Epidermal melanocyte (primary cell): ENCODE measurements at regions not wholly inside any gene's neighbourhood (a gene's known extent, or its start where the extent isn't known, plus 50 kb on each side); places are given as distances from the start of the nearest gene placed in this dataset.

Experiments used
- DNase-seq: peaks from one replicate; pipeline ENCODE4 v3.0.0; 2011; ENCODE audit warnings: low spot score; ENCODE audit not compliant: insufficient read length

DNA sequence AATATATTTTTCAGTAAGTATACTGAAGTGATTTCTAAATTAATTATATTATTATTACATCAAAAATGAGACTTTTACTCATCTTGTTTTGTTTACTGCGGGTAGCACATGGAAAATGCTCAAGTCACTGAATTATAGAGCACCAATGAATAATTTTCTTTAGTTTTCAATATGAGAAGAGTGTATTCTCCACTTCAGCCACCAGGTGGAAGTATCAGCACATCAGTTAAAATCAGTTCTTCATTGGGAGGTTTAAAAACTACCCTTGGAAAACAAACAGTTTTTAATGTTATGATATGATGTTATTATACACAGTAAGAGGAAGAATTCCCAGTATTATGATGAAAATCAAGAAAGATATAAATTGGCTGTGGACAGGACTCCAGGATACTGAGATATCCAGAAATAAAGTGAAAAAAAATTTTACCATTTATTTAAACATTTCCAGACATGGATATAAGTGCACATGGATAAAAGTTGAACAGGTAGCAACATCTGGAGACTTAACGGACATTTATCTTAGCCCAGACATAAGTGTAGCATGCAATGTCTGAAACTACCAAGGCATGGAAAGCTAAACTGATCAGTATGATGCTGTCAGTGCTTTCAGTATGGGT, 467.3 kb downstream of the KCNJ2 start:
- DNase-seq = no peak

DNA sequence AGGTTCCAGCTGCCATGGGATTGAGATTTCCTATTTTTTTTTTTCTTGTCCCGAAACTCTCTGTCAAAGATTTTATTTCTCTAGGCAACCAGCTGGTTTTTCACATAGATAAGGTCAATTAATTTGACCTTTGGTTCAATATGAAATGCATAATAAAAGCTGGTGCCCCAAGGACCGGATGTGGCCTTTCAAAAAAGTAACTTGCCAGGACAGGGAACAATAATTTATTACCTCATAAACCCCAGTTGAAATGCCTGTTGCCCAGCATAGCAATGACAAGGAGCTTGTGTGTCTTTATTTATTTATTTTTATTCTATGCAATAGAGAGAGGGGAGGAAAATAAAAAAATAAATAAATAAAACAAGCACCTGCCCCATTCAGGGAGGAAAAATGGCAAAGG, 472.7 kb downstream of the KCNJ2 start:
- no peak for DNase-seq

DNA sequence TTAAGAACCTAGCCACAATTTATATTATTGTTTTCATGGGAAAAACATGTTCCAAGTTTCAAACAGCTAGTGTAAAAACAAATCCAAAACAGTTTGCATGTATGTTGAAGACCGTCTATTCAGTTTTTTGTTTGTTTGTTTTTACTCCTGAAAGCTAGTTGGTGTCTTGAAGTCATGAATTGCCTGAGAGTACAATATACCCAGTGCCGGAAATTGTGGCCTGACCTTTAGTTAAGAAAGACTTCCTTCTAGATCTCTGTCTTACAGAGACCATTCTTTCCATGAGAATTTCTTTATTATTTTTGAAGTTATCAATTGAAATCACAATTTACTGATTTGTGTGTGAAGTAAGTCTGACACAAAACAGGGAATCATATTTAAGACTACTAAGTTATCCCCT, 474.8 kb downstream of the KCNJ2 start:
- DNase-seq = no peak

DNA sequence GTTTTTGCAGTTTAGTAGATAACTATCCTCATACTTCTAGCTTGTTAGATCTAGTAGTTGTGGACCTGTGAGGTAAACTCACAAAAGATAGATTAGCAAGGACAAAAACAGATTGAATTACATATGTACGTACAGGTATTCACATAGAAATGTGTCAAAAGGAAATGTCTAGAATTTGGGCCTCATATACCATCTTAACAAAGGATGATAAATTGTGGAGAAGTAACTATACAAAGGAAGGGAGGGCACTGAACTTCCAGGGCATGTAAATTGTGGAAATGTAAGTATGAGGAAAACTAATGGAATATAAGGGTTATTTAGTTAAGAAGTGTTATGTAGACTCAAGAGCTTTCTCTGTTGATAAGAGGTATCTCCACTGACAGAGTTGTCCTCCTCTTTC, 477.3 kb downstream of the KCNJ2 start:
- DNase-seq = no peak

DNA sequence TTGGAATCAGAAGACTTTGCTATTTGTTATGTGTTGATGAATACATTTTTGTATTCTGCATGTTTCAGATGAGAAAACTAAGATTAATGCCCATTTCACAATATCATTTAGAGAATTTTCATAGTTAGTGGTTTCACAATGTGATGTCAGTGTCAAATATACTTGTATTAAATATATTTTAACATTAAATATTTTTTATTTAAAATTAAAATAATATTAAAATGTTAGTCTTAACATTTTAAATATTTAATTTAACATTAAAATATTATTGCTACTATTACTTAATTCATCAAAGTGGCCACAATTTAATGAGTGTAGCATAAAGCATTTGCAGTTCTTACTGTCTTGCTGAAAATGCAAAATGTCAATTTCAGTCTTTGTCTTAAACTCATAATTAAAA, 478.8 kb downstream of the KCNJ2 start:
- DNase-seq = no peak

DNA sequence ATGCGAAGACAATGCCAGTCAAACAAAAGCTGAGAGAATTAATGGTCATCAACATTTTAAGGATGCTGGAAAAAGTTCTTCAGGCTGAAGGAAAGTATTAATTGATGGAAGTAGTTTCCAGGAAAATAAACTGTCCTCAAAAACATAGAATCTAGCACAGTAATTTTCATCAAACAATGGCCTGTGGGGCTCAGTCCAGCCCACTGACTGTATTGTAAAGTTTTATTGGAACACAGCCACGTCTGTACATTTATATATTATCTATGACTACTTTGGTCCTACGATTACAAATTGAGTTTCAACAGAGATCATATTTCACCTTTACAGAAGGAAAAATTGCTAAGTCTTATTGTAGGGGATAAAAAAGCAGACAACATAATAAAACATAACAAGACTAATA, 484.5 kb downstream of the KCNJ2 start:
- DNase-seq = no peak

DNA sequence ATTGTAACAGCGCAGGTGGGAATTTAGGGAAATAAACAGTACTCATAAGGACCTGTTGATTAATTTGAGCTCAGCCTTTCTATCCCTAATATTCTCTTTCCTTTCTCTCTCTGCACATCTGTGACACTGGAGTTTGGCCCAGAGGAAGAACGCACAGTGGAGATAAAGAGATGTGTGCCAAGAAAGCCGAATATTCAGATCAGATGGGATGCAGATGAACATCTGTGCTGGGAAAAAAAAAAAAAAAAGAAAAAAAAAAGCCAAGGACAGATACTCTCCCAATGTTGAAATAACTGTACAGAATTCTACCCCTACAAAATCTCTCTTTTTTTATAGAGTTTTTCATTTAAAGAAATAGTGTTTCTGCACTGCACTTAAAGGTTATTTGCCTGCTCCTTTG, 485.4 kb downstream of the KCNJ2 start:
- no peak for DNase-seq

DNA sequence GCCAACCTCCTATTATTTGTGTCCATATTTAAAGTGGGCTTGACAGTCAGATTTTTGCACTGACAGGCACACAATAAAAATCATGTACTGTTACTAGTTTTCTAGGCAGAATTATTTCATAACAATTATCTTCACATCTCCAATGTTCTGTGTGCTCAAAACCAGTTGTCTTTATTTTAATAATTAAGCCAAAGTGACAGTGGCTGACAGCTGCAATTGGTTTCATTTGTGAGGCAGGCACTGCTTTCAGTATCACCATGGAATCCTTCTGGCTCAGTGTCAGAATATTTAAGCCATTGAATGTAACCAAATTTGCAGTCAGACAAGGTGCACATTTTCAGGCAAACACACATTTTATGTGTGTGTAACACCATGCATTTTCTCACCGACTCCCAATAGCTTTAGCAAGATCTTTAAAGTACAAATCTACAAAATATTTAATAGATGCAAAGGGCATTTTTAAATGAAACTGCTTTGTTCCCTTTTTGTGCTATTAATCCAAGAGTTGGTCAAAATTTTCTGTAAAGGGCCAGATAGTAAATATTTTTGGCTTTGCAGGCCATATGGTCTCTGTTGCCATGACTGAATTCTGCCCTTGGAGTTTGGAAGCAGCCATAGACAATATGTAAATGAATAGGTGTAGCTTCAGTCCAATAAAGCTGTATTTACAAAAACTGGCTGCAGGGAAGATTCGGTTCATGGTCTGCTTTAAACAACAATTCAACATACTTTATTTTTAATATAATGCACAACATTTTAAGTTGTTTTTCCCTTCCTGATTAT, 486.0 kb downstream of the KCNJ2 start:
- no peak for DNase-seq

DNA sequence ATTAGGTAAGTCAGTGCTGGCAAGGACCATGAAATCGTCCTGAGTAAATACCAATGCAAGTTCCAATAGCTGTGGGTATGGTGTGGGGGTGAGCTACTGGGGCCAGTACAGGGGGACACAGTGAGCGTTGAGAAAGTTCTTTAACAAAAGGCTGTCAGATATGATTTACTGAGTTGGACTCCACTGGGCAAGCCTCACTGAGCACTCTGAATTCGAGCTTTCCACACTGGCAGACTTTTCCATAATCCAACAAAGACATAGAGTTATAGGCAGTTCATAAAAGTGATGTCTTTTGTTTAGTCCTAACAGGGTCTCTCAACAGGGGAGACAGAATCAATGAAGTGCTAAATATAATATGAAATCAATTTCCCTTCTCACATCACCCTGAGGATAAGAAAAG, 489.0 kb downstream of the KCNJ2 start:
- DNase-seq = no peak

DNA sequence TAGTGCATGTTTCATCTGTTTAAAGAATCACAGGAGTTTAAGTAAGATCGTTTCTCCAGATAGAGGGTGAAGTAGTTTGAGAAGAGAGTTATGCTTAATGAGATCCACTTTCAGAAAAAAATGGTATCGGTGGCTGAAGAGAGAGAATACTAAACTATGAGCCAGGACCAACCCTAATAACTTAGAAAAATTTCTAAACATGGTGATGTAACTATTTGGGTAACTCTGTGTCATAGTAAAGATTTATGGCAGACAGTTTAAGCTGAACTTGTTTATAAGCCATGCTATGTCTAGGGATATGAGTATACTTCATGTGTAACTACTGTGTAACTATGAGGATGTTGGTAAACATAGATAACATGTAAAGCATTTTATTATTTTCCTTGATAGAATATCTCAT, 489.5 kb downstream of the KCNJ2 start:
- DNase-seq = no peak

DNA sequence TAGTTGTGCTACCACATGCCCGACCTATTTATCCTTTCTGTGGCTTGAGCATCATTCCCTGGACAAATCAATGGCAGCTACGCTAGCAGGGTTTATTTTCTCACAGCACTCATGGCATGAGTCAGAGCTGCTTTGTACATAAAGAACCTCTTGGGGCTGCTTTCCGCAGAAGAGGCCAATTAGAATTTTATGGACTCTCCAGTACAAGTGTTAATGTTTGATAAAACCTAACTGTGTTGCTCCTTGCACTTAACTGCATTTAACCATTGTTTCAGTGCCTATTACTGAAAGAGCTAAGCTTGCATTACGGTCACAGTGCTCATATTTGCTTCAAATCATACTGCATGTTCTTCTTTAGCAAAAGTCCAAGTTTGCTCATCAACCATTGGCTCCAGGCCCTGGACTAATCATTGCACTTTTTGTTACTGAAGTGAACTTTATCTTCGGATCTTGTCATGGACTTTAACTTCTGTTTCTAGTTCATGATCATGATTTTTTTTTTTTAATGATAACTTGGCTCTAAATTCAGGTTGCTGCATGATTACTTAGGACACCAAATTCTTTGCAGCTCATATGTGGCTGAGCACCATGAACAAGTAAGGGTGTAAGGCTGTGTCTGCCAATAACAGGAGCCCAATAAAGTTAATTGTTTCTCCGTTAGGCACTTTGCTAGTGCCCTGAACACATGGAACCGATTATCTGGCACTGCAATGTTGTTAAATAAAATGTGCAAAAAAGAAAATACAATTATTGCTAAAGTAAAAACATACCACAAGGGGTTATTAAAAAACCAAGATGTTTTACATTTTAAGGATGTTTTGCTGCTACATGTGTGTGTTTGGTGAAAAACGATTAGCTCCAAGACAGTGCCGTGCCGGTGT, 492.2 kb downstream of the KCNJ2 start:
- no peak for DNase-seq

DNA sequence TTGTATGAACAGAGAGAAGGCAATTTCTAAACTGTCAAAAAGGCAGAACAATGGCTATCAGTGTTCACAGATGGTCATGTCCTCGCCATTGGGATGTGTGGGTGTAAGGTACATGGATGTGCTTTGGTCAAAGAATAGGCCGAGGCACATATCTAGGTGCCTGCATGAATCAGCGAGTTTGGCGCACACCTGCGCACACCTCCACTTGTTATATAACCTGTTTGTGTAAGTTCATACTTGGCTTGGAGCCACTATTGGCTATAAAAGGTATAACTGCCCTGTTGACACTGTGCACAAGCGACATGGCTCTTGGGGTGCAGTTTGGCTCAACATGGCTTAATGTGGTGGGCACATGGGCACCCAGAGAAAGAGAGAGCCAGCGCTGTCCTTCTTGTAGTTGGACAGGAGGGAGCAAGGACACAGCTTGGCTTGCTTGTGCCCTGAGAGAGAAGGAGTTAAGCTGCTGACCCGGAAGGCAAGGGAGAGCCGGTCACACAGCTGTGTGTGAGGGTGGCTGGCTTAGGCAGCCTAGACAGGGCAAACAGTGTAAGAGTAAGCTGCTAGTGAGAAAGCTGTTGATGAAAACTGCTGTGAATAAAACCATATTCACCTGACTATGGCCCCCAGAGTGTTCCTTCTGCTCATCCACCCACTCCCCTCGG, 499.1 kb downstream of the KCNJ2 start:
- no peak for DNase-seq

DNA sequence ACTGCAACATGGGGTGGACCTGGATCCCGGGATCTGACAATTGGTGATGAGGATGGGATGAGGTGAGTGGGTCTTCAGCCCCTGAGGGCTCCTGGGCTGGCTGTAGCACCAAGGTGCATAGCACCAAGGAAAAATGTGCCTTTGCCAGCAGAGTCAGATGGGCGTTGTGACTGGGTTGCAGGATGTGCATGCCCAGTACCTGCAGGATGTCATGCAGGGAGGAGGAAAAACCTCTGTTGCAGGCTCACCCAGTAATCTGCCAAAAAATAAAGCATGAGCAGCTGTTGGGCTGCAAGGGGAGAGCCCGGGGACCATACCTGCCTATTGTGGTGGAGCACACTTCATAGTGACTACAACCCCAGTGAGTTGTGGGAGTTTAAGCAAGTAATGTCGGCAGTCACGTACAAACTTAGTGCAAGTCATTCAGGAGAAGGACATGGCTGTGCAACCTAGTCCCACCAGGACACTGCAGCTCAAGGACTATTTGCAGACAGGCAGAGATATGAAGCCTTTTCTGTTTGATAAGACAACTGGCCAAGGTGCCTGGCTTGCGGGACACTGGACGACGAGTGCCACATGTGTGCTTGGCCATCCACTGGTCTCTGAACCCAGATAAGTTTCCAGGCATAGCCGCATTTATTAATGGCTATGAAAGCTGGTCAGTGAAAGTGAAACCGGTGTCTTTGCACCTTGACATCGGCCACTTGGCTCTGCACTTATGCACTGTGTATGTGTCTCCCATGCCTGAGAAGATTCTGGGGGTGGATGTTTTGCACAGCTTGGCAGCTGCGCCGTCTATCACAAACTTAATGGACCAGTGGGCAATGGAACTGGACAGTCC, 499.8 kb downstream of the KCNJ2 start:
- no peak for DNase-seq

DNA sequence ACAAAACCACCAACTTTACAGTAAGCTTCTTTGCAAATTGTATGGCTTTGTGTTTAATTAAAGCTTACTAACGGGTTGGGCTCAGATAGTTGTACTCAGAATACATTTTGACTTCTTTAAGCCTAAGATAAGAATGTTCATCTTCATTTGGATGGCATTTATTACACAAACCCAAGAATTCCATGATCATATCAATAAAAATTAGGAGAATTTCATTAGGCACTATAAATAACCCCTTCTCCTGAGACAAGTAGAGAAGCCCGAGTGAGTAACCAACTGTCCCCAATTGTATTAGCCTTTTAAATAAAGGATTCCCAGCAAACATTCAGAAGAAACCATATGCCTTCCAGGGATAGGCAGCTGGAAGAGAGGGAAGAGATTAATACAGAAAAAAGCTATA, 504.7 kb downstream of the KCNJ2 start:
- no peak for DNase-seq

DNA sequence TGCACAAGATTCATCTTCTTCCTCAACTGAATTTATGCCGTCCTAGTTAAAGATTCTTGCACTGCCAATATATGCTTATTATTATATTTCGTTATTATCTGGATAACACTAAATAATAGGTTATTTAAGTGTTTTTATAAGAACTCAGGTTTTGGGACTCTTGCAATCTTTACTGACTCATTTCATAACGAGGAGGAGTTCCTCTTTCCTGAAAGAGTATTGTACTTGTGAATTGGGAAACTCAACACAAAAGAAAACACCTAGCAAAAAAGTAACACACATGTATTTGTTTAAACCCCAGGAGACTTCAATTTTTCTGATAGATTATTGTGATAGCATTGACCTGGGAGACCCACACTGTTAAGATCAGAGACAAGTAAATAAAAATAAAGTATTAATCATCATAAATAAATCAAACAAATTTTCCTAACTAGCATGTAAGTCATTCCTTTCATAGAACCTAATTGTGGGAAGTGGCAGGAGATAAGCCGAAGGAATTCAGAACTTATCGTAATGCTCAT, 505.8 kb downstream of the KCNJ2 start:
- DNase-seq = no peak

DNA sequence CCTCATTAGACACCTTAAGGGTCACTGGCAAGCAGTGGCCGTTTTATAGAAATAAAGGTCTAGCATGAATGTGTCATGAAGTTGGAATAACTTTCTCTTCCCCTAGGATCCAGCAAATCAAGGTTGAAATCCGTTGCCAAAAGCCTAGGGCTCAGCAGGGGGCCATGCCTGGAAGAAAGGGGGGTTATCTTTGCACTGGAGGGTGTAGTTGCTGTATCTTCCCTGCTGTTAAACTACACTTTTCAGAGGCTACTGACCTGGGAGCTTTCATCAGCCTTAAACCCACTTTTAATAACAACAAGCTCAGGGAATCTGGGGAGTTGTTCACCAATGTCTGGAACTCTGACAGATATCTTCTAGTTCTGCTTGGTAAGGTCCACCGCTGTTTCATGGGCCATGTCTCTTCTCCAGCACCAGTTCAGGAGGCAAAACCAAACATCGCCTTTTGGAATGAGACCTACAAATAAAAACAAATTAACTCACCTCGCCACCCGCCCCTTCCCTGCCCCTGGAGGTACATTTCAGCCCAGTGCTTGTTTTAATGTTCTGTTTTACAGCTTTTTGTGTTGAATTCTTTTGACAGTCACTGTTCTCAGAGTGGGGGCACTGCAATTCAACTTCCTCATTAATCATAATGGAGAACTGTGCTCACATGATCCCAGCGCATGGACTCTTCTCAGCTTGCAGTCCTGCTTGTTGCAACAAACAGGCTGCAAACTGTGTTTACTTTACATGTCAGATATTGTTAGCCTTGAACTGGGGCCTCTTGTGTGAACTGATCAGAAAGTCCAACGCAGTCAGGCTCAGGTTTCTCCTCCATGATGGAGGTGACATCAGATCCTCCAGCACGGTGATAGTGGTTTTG, 508.7 kb downstream of the KCNJ2 start:
- DNase-seq = no peak

DNA sequence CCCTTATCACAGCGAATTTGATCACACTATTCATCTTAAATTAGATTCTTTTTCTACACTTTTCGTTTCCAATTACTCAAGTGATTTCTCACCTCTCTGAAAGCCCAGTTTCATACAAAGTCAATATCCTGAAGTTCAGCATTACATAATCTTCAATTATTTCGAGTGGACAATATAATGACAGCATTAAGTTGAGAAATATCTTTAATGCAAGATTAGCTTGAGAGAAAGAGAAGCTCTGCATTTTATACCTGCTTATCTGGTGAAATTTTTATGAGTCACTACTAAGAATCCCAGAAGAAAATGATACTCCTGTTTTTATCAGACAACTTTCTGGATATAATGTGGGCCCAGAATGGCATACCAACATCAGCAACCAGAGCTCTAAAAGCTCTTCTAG, 509.6 kb downstream of the KCNJ2 start:
- no peak for DNase-seq

DNA sequence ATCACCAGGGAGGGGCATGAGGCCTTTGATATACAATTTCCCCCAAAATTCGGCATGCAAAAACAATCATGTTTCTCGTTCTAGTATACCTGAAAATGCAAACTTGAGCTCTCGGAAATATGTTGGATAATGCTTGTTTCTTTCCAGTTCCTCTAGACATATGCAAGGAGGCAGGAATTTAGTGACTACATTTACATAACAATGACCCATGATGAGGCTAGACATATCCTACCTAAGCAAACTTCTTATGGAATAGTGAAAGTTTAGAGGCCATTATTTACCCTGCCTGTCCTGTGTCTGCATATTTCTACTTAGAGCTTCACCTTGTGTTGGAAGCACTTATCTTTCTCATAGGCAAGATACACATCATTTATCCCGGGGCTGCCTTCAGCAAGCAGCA, 514.6 kb downstream of the KCNJ2 start:
- DNase-seq = no peak

DNA sequence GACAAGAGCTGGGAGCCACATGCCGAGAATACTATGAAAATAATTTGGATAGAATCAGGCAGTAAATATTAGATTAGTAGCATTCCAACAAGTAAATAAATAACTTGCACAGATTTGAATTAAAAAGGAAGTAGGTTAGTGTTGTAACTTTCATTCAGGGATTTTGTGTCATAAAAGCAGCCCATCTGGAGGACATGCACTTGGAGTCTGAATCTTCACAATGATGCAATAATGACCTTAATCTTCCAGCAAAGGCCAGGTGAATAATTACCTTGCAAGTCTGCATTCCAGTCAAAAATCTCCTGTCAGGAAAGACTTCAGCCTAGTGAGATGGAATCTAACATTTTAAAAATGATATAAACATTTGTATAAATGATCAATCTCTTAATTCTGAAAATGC, 518.1 kb downstream of the KCNJ2 start:
- DNase-seq = no peak

DNA sequence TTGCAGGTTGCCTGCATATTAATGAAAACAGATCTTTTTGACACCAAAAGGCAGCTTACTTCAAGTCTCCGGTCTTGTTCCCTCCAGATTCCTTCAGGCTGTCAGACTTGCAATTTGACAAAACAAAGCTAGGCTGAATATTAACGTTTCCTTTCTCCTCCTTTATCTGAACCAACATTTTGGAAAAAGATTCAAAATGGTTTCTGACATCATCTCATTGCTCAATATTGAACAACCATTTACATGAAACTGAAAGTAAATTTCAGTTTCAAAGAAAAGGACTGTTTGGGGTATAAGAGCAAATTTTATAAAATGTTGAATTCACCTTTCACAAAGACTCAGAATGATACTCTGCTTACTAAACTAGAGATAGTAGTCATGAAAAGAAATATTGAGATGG, 521.8 kb downstream of the KCNJ2 start:
- DNase-seq = no peak
